ENCODE measurements at regions not wholly inside any gene's neighbourhood (a gene's known extent, or its start where the extent isn't known, plus 50 kb on each side); places are given as distances from the start of the nearest gene placed in this dataset.
"Not testable (repeated sequence)": the region's sequence is repeated elsewhere in the genome, so short reads cannot be mapped to it uniquely, and the experiment has no call there.

DNA sequence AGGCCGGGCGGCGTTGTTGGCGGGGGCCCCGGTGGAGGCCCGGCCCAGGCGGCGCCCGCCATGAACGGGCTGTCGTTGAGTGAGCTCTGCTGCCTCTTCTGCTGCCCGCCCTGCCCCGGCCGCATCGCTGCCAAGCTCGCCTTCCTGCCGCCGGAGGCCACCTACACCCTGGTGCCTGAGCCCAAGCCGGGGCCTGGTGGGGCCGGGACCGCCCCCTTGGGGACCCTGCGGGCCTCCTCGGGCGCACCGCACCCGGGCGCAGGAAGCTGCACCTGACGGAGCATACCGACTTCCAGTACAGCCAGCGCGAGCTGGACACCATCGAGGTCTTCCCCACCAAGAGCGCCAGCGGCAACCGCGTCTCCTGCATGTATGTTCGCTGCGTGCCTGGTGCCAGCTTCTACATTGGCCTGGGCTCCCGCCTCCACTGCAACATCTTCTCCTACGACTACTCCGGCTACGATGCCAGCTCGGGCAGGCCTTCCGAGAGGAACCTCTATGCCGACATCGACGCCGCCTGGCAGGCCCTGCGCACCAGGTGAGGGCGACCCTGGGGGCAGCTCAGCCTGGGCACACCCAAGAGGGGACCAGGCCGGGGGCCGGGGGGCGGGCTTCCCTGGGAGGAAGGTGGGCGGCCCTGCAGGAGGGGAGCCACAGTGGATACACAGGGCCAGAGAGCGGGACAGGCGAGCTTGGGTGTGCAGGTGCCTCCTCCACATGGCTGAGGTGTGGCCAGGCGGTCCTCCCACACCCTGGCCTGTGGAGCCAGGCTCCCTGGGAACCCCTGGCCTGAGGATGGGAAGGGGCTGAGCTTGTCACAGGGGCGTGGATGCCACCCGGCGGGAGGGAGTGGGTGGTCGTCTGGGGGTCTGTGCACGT lies 201.6 kb downstream of the USP22 start:
- not testable (repeated sequence) for DNase-seq (ENCODE audit: low read depth)

DNA sequence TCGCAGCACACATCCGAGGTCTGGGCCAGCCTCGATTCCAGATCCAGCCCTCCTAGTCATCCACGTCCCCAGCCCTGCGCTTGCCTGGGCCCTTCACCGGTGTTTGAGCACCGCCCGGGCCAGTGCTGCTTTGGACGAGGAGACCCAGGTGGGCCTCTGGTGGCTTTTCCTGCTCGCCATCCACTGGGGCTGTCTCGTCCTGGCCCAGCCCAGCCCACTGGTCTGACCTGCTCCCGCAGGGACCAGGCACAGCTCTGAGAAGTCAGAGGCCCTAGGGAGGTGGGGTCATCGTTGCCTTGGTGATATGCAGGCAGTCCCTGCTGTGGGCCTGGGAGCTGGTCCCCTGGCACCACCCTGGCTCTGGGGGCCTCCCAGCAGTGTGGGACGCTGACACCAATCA lies 200.8 kb downstream of the USP22 start:
- not testable (repeated sequence) for DNase-seq (ENCODE audit: low read depth)

DNA sequence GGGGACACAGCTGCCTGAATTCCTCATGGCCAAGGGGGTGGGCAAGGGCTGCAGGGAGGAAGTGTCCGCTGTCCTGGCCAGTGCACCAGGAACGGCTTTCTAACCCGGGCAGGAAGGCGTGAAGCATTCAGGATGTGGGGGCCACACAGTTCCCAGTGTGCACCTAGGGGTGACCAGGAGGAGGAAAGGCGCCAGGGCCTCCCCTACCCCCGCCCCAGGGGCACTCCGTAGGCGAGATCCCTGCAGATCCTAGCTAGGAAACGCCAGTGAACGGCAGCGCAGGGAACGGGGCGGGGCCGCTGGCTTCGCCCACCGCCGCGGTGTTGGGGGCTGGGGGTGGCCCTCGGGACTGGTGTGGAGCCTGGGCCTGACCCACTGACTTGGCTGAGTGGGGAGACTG lies 199.6 kb downstream of the USP22 start:
- DNase-seq (ENCODE audit: low read depth) = not testable (repeated sequence)

DNA sequence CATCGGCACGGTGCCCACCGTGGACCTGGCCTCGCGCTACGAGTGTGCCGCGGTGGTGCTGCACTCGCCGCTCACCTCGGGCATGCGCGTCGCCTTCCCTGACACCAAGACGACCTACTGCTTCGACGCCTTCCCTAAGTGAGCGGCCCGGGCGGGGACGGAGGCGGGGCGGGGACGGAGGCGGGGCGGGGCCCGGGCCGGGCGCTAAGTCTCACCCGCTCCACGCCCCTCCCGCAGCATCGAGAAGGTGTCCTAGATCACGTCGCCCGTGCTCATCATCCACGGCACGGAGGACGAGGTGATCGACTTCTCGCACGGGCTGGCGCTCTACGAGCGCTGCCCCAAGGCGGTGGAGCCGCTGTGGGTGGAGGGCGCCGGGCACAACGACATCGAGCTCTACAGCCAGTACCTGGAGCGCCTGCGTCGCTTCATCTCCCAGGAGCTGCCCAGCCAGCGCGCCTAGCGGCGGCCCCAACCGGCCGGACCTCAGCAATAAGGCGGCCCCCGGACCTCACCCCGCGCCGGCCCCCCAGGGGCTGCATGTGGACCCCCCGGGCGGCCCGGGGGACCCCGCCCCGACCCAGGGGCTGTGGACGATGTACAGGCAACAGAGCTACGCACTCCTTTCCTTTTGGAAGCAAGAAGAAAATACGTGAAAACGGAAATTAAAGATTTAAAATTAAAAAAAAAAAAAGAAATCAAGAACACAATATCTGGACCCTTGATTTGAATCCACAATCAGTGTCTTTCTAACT lies 198.8 kb downstream of the USP22 start:
- not testable (repeated sequence) for DNase-seq (ENCODE audit: low read depth)

DNA sequence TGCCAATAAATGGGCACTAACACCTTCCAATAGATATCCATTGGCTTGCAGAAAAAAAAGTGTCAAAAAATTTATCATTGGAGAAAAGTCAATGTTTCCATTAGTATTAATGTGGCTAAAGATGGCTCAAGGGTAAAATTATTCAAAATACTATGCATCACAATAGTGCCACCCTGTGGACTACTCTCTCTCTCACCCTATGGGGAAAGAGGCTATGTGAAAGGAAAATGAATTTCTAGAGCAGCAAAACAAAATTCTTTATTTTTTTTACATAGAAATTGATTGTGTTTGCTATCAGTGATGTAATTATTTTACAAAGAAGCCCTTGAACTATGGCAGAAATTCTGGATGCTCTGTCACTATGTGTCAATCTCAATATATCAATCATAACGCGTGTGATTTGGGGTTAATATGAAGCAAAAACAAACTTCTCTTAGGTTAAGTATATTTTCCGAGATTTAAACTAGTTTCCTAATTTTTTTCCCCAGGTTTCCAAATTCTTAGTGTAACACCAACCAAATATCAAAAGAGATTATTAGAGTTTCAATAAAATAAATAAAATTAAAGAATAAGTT lies 193.9 kb downstream of the USP22 start:
- DNase-seq (ENCODE audit: low read depth) = not testable (repeated sequence)

DNA sequence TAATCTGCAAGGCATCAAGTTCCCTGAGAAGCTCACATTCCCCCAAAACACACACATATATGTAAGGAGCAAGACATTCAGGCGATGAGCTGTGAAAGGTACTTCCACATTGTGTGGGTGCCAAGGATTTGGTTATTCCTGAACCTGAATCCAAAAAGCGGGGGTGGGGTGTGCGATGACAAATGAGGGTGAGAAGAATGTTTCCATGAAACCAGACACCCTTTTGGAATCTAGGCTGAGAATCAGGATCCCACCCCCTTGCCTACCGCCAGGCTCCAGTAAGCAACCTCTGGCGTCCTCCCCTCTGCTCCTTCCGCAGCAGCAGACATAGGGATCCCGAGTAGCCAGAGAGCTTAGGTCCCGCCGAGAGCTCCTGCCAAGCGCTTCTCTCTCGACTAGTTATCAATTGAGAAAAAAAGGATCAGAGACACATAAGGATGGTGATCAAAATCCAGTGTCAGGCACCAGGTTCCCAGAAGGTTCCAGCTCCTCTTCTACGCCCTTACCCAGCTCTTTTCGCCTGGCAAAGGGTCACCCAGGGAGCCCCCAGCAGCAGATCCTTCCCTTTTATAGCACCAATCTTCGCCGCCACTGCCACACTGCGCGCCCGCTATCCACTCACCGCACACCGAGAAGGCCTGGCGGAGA lies 191.1 kb downstream of the USP22 start:
- not testable (repeated sequence) for DNase-seq (ENCODE audit: low read depth)

DNA sequence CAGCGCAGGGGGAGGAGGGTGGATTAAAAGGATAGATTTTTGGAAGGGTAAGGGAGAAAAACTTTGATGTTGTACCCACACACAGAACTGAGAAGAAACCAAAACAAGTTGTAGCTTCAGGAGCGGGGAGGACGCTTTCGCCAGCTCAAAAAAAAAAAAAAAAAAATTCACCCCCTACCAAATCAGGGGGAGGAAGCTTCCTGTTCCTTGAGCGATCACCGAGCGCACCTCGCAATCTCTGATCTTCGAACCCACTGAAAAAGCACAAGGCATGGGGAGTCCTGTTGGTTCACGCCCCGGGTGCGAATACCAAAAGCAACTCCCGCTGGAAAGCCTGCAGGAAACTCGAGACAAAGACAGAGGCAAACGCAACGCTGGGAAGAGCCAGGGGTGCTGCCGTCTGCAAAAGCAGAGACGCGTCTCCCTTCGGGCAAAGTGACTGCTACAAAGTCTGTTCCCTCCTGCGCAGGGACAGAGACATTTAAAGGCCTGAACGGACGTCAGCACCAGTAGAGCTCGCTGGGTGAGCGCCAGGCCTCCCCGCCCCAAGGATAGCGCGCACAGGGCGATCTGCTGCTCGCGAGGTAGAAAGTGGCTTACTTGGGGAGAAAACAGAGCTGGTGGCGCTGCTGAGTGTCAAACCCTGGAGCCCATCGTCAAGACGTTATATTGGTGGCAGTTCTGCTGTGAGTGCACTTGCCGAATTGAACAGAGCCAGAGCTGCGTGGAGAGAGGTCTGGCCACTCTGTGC lies 190.4 kb downstream of the USP22 start:
- DNase-seq (ENCODE audit: low read depth) = no peak

DNA sequence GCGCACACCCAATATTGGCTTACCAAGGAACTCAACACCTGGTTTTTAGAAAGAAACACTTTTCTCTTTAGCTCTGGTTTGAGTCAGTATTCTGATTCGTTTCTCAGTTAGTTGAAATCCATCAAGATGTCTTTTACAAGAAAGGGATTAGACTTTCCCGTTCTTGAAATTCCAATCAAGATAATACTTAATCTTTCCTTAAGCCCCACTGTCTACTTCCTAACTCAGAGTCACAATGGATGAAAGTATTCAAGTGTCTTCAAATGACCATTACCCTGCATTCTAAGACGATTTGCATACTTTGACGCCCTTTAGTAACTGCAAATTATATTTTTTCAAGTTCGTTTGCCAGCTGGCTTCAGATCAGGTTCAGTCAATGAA lies 189.8 kb downstream of the USP22 start:
- no peak for DNase-seq (ENCODE audit: low read depth)

DNA sequence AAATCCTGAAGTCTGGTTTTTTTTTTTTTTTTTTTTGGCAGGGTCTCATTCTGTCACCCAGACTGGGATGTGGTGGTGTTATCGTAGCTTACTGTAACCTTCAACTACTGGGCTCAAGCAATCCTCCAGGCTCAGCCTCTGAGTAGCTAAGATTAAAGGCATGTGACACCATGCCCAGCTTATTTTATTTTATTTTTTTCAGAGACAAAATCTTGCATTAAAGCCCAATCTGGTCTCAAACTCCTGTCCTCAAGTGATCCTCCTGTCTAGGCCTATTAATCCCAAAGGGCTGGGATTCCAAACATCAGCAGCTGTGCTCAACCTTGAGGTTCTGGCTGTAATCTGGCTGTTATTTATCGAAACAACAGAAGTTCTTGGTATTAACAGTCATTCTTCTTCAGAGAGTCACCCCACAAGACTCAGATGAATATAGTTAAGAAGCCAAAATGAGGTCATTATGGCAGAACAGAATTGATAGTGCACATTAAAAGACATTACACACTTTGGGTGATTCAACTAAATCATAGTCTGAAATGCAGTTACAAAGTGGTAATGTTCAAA lies 186.8 kb downstream of the USP22 start:
- not testable (repeated sequence) for DNase-seq (ENCODE audit: low read depth)

DNA sequence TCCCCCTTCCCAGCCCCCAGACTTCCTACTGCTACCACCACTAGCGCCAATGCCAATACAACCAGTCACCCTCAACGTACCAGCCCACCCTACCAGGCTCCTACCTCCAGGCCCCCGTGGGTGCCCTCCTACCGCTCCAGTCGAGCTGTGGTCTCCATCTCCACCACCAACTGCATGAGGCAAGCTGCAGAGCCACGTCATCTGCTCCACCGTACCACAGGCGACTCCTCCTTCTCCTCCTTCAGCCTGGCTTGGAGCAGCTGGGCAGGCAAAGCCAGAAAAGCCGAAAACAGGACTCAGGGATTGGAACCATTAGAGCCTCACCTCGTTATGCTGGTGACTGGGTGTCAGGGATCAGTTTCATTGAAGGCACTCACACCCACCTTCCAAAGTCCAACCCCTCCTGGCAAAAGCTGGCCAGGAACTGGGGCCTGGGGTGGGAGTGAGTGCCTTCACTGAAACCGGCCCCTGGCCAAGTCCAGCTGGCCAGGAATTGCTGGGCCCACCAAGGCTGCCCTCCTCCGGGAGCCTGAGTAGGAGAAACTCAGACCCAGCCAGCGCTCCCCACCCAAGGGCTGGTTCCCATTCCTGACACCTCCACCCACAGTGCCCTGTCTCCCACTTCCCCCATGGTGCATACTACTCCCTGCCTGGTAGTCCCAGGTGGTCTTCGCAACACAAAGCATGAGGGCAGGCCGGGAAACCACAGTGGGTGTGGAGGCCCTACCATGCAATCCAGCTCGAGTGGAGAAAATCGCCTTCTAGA lies 176.2 kb downstream of the USP22 start:
- DNase-seq (ENCODE audit: low read depth) = peak; percentile 47

DNA sequence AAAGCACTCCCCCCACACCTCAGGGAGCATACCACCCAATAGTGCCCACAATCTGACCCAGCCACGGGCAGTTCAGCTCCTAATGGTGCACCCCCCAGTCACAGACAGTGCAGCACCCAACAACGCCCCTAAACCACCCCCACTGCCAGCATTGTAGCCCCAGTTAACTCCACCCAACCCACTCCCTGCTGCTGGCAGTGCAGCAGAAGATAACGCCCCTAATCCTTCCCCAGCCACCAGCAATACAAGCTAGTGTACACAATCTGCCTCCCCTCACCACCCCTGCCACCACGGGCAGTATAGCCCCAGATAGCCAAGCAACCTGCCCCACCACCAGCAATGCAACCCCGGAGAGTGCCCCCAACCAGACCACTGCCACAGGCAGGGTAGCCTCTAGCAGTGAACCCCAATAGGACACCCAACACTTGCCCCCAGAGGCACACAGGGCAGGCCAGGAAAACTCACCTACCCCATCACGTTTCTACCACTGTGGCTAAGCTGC lies 175.3 kb downstream of the USP22 start:
- not testable (repeated sequence) for DNase-seq (ENCODE audit: low read depth)

DNA sequence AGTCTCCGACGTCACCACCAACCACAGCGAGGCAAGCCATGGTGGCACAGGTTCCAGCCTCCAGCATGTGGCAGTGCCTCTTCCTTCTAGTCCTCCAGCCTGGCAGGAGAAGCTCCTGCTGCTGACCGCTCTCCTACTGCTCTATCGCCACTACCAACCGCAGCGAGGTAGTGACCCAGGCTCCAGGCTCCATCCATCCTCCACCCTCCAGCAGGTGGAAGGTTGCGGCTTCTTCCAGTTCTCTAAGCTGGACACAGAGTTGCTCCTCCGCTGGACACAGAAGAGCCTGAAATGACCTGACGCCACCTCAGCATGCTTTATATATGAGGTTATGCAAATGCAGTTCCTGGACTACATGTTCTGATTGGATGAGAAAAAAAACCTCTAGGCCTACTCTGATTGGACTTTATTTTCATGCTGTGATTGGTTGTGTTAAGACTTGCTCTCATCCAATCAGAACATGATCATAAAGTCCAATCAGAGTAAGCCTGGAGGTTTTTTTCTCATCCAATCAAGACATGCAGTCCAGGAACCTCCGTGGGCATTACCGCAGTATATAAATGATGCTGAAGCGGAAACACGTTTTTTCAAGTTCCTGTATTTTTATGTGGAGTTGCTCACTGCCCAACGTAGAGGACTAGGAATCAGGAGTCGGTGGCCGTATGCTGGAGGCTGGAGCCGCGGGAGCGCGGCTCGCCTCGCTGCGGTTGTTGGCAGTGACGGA lies 174.7 kb downstream of the USP22 start:
- peak; percentile 94 for DNase-seq (ENCODE audit: low read depth)

DNA sequence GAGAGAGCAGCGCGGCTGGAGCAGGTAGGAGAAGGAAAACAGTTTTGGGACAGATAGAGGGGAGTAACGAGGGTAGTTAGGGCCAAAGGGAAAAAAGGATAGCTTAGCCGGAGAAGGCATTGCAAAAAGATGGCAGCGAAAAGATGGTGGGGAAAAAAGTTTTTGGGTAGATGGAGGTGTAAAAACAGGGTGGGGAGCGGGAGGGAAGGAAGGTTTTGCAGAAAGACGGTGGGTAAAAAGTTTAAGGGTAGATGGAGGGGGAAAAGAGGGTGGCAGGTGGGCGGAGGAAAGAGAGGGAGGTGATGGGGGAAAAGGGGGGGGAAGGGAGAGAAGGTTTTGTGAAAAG lies 174.2 kb downstream of the USP22 start:
- not testable (repeated sequence) for DNase-seq (ENCODE audit: low read depth)

DNA sequence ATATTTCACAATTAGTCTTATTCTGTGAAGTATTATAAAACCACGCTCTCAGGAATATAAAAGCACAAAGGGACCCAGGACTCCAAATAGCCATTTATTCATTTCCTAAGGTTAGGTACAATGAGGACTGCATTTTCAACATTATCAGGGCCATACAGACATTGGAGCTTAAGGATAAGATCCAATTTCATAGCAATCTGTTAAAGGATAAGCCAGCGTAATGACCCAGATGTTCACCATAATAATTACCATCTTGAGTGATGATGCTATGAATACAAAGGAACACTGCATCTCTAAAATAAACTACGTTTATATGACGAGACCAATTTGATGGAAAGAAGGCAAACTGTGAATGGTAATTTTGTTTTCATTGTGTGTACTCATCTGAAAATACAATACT lies 169.6 kb downstream of the USP22 start:
- not testable (repeated sequence) for DNase-seq (ENCODE audit: low read depth)

DNA sequence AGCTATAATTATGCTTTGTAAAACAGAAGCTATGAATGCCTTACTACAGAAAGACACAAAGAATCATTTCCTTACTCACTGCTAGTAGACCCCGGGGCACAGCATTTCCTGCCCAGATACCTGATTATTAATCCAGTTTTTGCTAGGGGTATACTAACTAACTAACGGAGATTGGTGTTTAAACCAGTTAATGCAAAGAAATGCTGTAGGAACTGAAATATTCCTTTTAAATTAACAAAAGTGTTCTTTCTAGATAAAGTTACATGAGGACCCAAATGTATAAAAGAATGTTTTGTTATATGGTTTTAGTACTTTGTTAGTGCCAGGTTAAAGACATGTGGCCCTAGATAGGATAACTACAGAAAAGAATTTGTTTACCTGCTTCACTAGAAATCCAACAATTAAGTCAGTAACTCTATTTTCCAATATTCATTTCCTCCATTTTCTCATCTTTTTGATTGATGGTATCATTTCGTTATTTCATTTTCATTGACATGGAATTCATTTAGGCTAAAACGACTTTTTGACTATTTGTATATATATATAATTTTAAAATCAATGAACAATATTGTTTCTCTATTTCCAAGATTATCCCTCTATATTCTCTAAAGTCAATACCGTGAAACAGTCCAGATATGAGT lies 169.0 kb downstream of the USP22 start:
- DNase-seq (ENCODE audit: low read depth) = not testable (repeated sequence)

DNA sequence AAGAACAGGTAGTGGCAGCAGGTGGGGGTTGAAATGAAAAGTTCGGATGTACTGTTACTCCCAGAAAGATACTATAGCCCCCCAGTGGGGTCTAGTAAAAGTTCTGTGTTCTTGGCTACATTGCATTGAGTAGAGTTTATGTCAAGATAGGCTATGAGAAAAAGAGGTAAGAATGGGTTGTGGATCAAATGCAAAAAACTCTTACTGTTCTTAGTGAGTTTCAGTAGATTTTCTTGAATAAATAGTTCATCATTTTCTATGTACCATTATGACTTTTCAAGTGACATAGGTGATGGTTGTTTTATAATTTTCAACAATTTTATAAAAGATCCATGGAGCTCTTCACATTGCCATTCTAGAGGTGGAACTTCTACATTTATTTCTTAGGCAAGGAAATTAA lies 165.4 kb downstream of the USP22 start:
- DNase-seq (ENCODE audit: low read depth) = not testable (repeated sequence)

DNA sequence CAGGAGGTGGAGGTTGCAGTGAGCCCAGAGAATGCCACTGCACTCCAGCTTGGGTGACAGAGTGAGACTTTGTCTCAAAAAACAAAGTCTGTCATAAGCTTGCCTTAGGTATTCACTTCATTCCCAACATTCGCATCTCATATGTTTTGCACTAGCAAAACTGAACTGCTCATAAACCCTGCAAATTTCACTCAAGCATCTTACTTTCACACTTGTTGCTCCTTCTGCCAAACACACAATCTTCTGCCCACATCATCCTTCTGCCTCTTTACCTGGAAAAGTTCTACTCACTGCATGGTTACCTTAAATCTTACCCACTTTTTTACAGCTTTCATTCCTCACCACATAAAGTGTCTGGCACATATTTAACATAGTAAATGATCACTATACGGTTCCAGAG lies 152.5 kb downstream of the USP22 start:
- no peak for DNase-seq (ENCODE audit: low read depth)

DNA sequence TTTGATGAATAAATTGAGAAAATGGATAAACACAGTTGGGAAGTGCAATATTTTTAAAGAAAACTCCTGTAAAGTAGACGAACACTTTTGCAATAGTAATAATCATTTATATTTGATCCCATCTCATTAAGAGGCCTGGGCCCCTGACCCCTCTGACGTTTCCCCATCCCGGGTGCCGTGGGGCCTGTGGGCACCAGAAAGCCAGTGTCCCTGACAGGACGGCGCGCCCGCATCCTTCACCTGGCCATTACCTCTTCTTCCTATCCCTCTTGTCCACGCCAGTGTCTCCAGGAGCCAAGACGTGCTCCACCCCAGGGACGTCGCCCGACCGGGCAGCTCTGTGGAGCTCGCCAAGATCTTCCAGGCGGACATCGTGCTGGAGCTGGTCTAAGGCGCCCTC lies 147.4 kb downstream of the USP22 start:
- not testable (repeated sequence) for DNase-seq (ENCODE audit: low read depth)
